ENCODE measurements at regions not wholly inside any gene's neighbourhood (a gene's known extent, or its start where the extent isn't known, plus 50 kb on each side); places are given as distances from the start of the nearest gene placed in this dataset.

GRCh38 chr5:4553130-4553529 lies 587.0 kb upstream of the ADAMTS16 start:
- no peak for ATAC-seq
- Mint-ChIP-seq H3K4me1 (peaks cover 27% of the 10 kb centered on the region), H3K36me3 (ENCODE audit: low read depth) (0 out of 3 replicates have a peak, but pooled peaks cover 3% of the 10 kb centered on the region), H3K27ac (no peak overlapping the region), H3K9me3 (no peaks in the 10 kb centered on the region; the same call in 2 of the 3 replicates), H3K27me3 (ENCODE audit: insufficient read depth, low read depth, poor library complexity) (peaks cover 2% of the 10 kb centered on the region), H3K4me3 (no peak overlapping the region)
- no peak overlapping the region for H3K27ac ChIP-seq (ENCODE audit: low read depth)
- TF ChIP-seq CREB1 (CRISPR knock-in tag; IDR thresholded peaks at IDR 0.05; ENCODE audit: low read depth), result no peak
- TF ChIP-seq ZNF331 (CRISPR knock-in tag; IDR thresholded peaks at IDR 0.05; ENCODE audit: low read depth), result no peak
- TF ChIP-seq EZH2 (IDR thresholded peaks at IDR 0.05; ENCODE audit: low read depth, unreplicated experiment), result no peak
- TF ChIP-seq JUNB (IDR thresholded peaks at IDR 0.05; ENCODE audit: unreplicated experiment), result no peak
- no peak for TF ChIP-seq POLR2AphosphoS5 (IDR thresholded peaks at IDR 0.05; ENCODE audit: low read depth)
- no peak for TF ChIP-seq CTCF (conservative IDR thresholded peaks at IDR 0.05; ENCODE audit: low read depth in 2 of 2)
- no peak for TF ChIP-seq ETS1 (IDR thresholded peaks at IDR 0.05)
- no peak for TF ChIP-seq EZH2phosphoT487 (IDR thresholded peaks at IDR 0.05; ENCODE audit: unreplicated experiment)
- TF ChIP-seq STAT1 (IDR thresholded peaks at IDR 0.05; ENCODE audit: unreplicated experiment), result no peak
- no peak for TF ChIP-seq NANOG (IDR thresholded peaks at IDR 0.05; ENCODE audit: borderline replicate concordance)
- TF ChIP-seq, protein P1, sequence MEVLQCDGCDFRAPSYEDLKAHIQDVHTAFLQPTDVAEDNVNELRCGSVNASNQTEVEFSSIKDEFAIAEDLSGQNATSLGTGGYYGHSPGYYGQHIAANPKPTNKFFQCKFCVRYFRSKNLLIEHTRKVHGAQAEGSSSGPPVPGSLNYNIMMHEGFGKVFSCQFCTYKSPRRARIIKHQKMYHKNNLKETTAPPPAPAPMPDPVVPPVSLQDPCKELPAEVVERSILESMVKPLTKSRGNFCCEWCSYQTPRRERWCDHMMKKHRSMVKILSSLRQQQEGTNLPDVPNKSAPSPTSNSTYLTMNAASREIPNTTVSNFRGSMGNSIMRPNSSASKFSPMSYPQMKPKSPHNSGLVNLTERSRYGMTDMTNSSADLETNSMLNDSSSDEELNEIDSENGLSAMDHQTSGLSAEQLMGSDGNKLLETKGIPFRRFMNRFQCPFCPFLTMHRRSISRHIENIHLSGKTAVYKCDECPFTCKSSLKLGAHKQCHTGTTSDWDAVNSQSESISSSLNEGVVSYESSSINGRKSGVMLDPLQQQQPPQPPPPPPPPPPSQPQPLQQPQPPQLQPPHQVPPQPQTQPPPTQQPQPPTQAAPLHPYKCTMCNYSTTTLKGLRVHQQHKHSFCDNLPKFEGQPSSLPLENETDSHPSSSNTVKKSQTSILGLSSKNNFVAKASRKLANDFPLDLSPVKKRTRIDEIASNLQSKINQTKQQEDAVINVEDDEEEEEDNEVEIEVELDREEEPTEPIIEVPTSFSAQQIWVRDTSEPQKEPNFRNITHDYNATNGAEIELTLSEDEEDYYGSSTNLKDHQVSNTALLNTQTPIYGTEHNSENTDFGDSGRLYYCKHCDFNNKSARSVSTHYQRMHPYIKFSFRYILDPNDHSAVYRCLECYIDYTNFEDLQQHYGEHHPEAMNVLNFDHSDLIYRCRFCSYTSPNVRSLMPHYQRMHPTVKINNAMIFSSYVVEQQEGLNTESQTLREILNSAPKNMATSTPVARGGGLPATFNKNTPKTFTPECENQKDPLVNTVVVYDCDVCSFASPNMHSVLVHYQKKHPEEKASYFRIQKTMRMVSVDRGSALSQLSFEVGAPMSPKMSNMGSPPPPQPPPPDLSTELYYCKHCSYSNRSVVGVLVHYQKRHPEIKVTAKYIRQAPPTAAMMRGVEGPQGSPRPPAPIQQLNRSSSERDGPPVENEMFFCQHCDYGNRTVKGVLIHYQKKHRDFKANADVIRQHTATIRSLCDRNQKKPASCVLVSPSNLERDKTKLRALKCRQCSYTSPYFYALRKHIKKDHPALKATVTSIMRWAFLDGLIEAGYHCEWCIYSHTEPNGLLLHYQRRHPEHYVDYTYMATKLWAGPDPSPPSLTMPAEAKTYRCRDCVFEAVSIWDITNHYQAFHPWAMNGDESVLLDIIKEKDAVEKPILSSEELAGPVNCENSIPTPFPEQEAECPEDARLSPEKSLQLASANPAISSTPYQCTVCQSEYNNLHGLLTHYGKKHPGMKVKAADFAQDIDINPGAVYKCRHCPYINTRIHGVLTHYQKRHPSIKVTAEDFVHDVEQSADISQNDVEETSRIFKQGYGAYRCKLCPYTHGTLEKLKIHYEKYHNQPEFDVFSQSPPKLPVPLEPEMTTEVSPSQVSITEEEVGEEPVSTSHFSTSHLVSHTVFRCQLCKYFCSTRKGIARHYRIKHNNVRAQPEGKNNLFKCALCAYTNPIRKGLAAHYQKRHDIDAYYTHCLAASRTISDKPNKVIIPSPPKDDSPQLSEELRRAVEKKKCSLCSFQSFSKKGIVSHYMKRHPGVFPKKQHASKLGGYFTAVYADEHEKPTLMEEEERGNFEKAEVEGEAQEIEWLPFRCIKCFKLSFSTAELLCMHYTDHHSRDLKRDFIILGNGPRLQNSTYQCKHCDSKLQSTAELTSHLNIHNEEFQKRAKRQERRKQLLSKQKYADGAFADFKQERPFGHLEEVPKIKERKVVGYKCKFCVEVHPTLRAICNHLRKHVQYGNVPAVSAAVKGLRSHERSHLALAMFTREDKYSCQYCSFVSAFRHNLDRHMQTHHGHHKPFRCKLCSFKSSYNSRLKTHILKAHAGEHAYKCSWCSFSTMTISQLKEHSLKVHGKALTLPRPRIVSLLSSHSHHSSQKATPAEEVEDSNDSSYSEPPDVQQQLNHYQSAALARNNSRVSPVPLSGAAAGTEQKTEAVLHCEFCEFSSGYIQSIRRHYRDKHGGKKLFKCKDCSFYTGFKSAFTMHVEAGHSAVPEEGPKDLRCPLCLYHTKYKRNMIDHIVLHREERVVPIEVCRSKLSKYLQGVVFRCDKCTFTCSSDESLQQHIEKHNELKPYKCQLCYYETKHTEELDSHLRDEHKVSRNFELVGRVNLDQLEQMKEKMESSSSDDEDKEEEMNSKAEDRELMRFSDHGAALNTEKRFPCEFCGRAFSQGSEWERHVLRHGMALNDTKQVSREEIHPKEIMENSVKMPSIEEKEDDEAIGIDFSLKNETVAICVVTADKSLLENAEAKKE (CRISPR knock-in tag; IDR thresholded peaks at IDR 0.05), result no peak
- TF ChIP-seq ZNF114 (CRISPR knock-in tag; IDR thresholded peaks at IDR 0.05), result no peak
- no peak for TF ChIP-seq REST (IDR thresholded peaks at IDR 0.05; ENCODE audit: unreplicated experiment)
- no peak overlapping the region for H2AFZ ChIP-seq
- H3K4me2 ChIP-seq, result no peak overlapping the region
- H3K9me2 ChIP-seq (ENCODE audit: insufficient read depth), result peaks cover 5% of the 10 kb centered on the region
- no peaks in the 10 kb centered on the region for H3F3A ChIP-seq (replicated peaks; ENCODE audit: low read depth)
- H3K27me3 ChIP-seq (ENCODE audit: insufficient read depth), result no peaks in the 10 kb centered on the region
- peaks cover 14% of the 10 kb centered on the region for H3K4me1 ChIP-seq (ENCODE audit: insufficient read depth)
- no peak for DNase-seq (ENCODE audit: low spot score)
- H3K4me3 ChIP-seq, result no peak overlapping the region
- no peaks in the 10 kb centered on the region for H4K20me1 ChIP-seq (replicated peaks; ENCODE audit: insufficient read depth)
- no peaks in the 10 kb centered on the region for H3K79me2 ChIP-seq (replicated peaks; ENCODE audit: insufficient read depth)
- no peaks in the 10 kb centered on the region for H3K36me3 ChIP-seq (ENCODE audit: insufficient read depth)

Data from GM23338 (cell line).